Hepatic stellate cell (primary cell): ENCODE measurements at regions not wholly inside any gene's neighbourhood (a gene's known extent, or its start where the extent isn't known, plus 50 kb on each side); places are given as distances from the start of the nearest gene placed in this dataset.
"Not testable (repeated sequence)": the region's sequence is repeated elsewhere in the genome, so short reads cannot be mapped to it uniquely, and the experiment has no call there.

Source experiments
- DNase-seq: peaks from one replicate; pipeline ENCODE4 v3.0.0; 2011; ENCODE audit warnings: low spot score

DNA sequence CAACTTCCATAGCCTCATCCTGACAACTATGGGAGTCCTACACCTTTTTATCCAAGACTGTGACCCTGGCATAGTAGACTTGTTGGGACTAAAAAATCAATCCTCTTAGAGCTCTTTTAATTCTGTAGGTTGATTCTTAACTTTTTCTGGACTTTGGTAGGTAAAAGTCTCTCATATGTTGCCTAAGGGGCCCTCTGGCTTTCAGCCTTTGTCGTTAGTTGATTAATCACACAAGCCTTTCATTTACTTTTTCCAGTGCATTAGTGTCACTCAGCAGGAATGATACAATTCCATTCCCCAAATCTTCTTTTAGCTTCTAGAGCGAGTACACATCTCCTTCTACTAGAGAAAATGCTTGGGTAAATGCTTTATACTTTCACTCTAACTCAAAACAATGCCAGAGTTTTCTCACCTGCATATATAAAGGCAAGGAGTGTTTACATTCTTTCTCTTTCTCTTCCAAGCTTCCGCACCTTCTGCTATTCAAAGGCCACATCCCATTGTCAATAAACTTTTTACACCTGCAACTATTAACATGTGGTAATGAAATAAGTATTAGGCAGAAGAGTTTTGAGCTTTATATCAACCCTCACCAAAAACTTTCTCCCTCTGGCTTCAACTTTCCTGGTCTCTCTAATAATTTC lies 516.6 kb downstream of the FAM181B start:
- no peak for DNase-seq

DNA sequence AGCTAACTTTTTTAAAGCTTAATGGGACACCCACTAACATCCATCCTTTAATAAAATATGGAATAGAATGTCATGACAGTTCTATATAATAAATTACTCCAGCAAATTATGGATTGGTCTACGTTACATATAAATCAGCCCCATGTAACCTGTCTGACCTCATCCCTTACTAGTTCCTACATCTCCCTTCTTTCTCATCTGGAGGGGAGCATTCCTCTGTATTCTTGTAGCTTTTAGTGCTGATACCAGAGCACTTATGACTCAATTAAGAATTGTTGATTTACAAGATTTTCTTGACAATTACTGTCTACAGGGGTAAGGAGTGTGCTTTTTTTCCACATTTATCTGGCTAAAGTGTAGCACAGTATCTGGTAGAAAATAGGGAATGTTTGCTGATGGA lies 523.7 kb downstream of the FAM181B start:
- no peak for DNase-seq

DNA sequence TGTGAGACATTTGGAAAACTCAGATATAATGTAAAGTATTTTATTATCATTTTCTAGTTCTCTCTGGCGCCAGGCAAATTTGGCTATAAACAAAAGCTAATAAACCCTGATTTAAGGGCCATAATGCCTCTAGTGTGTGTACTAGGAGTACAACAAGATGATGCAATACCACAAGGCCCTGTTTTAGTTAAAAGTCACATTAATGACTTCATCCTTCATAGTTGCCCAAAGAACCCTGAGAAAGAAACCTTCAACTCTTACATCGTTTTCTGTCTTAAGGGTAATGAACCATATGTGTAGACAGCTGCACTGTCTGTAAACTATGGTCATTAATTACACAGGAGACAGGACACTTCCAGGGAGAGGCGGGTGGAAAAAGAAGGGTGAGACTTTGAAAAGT lies 538.4 kb downstream of the FAM181B start:
- no peak for DNase-seq

DNA sequence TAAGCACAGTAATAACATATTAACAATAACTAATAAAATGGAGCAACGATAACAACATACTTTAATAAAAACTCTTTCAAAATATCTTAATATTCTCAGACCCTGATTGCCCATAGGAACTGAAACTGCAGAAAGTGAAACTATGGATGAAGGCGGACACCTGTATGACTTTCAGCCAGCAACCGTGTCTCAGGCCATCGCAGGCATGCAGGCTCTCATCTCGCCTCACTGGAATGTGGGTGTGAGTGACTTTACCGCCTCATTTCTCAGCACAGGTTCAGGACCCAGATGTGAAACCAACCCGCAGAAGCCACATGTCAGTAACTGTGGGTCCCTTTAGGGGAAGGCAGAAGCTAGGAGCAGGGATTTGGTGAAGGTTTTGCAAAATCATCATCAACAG lies 539.1 kb downstream of the FAM181B start:
- no peak for DNase-seq

- DNase-seq: no peak
Observed at GRCh38 chr11:82191695-82192094, 542.0 kb downstream of the FAM181B start.

GRCh38 chr11:82185925-82186324 lies 547.7 kb downstream of the FAM181B start:
- DNase-seq: no peak

GRCh38 chr11:82184966-82185365 lies 548.7 kb downstream of the FAM181B start:
- no peak for DNase-seq

DNA sequence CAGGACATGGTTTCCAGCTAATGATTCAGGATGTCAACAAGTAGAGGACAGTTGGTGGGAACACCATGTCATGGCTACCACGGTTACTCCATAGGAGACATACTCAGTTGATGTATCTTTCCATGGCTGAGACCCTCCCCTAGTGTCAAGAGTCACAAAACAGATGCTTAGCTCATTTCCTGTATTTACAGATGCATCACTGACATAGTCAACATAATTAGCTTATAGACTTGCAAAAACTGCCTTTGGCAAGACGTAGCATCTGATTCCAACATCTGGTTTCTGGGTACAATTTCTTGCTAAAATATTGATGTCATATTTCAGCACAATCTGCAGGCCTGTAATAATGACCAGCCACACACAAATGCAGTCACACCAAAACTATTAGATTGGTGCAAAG lies 550.3 kb downstream of the FAM181B start:
- no peak for DNase-seq

- DNase-seq: not testable (repeated sequence)
Observed at GRCh38 chr11:82182697-82183096, 551.0 kb downstream of the FAM181B start.

DNA sequence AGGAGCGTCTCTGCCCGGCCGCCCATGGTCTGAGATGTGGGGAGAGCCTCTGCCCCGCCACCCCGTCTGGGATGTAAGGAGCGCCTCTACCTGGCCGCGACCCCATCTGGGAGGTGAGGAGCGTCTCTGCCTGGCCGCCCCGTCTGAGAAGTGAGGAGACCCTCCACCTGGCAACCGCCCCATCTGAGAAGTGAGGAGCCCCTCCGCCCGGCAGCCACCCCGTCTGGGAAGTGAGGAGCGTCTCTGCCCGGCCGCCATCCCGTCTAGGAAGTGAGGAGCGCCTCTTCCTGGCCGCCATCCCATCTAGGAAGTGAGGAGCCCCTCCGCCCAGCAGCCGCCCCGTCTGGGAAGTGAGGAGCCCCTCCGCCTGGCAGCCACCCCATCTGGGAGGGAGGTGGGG lies 551.9 kb downstream of the FAM181B start:
- not testable (repeated sequence) for DNase-seq

DNA sequence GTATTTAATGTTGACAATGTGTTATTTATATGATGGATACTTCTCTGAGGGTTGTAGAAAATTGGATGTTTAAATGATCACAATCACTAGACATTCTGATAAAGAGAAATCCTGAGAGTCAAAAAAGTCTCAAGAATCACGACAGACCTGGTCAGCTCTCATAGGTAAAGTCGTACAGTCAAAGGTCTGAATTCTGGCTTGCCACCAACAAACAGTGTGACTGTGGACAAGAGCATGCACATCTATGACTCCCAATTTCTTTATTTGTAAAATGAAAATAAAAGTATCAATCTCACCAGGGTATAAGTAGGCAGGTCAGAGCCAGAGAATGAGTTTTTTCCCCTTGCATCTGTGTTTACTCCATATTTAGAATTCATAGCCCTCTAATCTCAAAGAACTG lies 556.7 kb downstream of the FAM181B start:
- no peak for DNase-seq

DNA sequence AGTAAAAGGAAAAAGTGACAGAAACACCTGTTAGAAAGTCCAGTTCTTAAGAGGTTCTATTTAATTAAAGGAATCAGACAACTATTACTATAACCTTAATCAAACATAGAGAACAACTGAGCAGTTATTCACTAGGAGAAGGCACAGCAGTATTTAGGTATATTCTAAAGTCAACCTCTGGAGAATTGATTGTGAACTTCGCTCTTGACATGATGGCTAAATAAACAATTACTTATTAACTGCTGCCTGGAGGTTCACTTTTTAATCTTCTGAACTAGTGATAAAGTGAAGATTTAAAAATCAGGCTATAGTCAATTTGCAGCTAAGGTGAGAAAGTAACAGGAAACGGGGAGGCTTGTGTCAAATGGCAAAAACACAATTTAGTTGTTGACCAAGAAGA lies 557.3 kb downstream of the FAM181B start:
- DNase-seq: no peak

DNA sequence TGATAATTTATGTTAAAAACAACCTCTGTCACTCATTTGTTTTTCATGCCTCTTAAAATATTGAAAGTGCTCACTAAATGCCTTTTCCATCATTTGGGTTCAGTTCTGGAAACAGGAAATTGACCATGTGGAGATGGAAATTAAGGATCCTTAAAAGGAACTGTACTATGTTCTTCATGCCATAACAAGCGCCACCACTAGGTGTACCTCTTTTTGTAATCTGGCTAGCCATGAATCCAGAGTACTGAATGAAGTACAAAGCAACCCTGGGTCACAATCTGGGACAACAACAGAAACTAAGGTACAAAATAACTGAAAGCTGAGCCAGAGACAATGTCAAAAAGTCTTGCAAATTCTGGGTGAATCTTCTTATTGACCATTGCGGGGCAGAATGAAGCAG lies 559.1 kb downstream of the FAM181B start:
- DNase-seq: no peak

DNA sequence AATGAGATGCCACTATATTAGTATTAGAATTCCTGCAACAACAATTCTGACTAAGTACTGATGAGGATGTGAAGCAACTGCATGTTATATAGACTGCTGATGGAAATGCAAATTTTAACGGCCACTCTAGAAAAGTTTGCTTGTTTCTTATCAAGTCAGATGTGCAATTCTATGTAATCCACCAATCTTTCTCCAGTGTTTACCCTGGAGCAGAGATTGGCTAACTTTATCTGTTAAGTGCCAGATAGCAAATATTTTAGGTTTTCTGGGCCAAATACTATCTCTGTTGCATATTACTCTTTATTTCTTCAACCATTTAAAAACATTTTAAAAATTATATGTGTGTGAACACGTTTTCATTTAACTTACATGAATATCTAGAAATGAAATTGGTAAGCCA lies 586.9 kb downstream of the FAM181B start:
- DNase-seq: no peak

GRCh38 chr11:82118946-82119345 lies 614.7 kb downstream of the FAM181B start:
- no peak for DNase-seq

- DNase-seq: no peak
Observed at GRCh38 chr11:82117362-82117761, 616.3 kb downstream of the FAM181B start.

DNA sequence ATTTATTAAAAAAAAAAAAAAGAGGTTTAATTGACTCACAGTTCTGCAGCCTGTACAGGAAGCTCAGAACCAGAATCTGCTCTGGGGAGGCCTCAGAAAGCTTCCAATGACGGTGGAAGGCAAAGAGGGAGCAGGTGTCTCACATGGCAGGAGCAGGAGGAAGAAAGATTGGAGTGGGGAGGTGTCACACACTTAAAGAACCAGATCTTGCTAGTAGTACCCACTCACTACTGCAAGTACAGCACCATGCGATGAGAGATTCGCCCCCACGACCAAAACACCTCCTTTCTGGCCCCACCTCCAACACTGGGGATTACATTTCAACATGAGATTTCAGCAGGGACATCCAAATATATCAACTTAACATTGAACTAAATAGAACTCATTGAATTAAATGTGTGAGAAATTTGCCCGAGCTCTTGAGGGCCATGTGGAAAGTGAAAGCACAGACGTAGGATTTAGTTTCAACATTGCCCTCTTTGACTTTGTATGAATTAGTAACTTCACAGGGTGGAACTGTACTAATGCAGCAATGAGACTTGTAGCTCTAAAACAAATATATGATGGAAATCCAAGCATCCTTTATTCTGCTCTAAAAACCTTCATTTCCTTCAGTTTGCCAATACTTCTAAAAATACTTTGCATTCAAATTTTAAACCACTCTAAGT lies 628.2 kb downstream of the FAM181B start:
- DNase-seq: no peak

- no peak for DNase-seq
Observed at GRCh38 chr11:82092904-82093303, 640.8 kb downstream of the FAM181B start.

GRCh38 chr11:82089426-82089825 lies 644.2 kb downstream of the FAM181B start:
- no peak for DNase-seq

- DNase-seq: no peak
Observed at GRCh38 chr11:82085493-82085892, 648.2 kb downstream of the FAM181B start.

- no peak for DNase-seq
Observed at GRCh38 chr11:82082976-82083375, 650.7 kb downstream of the FAM181B start.

DNA sequence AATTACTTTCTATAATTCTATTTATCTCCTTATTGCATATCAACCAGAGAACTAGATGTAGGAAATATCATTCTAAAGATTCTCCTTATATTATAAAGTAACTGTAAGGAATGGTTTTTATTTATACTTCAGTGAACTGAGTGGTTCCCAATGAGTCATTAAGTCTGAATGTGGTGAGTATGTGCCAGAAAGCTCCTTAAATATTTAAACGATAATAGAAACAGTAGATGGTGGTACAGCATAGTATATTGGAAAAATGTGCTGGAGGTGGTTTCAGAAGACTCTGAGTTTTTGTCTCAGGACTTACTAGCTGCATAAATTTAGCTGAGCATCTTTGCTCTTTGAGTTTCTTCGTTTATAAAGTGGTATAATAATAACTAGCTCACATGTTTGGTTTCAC lies 653.5 kb downstream of the FAM181B start:
- DNase-seq: no peak

DNA sequence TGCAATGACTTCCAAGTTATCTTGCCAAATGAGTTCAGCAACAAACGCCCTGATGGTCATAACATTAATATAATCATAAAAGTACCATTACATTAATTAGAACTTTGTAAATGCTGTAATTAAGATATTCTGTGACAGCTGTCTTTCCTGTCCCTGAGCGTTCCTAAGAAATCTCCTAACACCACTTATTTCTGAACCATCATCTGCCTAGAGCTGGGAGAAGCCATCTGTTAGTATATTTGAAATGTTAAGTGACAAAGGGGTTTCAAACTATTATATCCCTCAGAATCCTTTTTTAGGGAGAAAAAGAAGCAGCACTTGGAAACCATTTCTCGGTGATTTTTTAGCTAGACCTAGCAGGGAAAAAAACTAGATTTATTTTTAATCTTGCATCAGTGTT lies 657.5 kb downstream of the FAM181B start:
- no peak for DNase-seq

DNA sequence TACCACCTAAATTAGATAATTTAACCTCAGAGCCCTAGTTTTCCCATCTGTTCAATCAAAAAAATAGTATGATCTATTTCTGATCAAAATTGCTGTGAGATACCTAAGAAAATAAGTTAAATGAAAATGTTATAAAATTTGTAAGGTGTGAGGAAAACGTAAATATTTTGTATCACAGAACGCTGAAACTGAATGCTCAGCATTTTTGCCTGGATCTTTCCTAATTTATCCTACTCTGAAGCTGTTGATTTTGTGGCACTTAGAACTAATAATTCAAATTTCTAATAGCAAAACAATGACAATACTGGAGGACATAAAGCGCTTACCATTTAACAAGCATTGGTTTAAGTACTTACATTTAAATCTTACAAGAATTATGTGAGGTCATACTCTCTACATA lies 674.2 kb downstream of the FAM181B start:
- no peak for DNase-seq
